ENCODE measurements at regions not wholly inside any gene's neighbourhood (a gene's known extent, or its start where the extent isn't known, plus 50 kb on each side); places are given as distances from the start of the nearest gene placed in this dataset.

GRCh38 chr4:31645236-31645635 is 925.1 kb downstream of the PCDH7 start:
- TF ChIP-seq CTCF (IDR thresholded peaks at IDR 0.05; ENCODE audit: low read length) = no peak
- no peak for TF ChIP-seq EZH2 (IDR thresholded peaks at IDR 0.05; ENCODE audit: borderline replicate concordance, low read length)

Measured in OCI-LY1 (cell line).